Keratinocyte (primary cell): ENCODE measurements at regions not wholly inside any gene's neighbourhood (a gene's known extent, or its start where the extent isn't known, plus 50 kb on each side); places are given as distances from the start of the nearest gene placed in this dataset.

Source experiments
- DNase-seq: peaks from one replicate; pipeline ENCODE4 v3.0.0-alpha.2; 2011; ENCODE audit warnings: low read depth, missing footprints, low spot score
- FAIRE-seq: peaks from 2 replicates; lab custom pipeline; 2011; peaks lifted over from hg19 to GRCh38; lab: Jason Lieb, UNC
- H2AFZ ChIP-seq: 2 replicates; pipeline ENCODE4 v1.6.0; 2012; ENCODE audit warnings: low read length, control low read depth, inconsistent platforms; ENCODE audit not compliant: control insufficient read depth
- H3K27ac ChIP-seq: 2 replicates; pipeline ENCODE4 v1.5.1; 2011; ENCODE audit warnings: low read length; ENCODE audit not compliant: control insufficient read depth, insufficient read depth
- H3K27me3 ChIP-seq: 3 replicates; pipeline ENCODE4 v1.6.0; 2011; ENCODE audit warnings: low read length; ENCODE audit not compliant: control insufficient read depth, insufficient read depth; ENCODE audit errors: extremely low read depth
- H3K36me3 ChIP-seq, 2 experiments: 2 replicates in 1 of 2; 3 replicates in 1 of 2; pipeline ENCODE4 v1.5.1; 2011; ENCODE audit warnings: low read length in 2 of 2, mild to moderate bottlenecking in 1 of 2; ENCODE audit not compliant: control insufficient read depth in 2 of 2, insufficient read depth in 2 of 2; ENCODE audit errors: extremely low read depth in 1 of 2
- H3K4me1 ChIP-seq: 3 replicates; pipeline ENCODE4 v1.5.1; 2011; ENCODE audit warnings: low read length; ENCODE audit not compliant: control insufficient read depth, insufficient read depth; ENCODE audit errors: extremely low read depth
- H3K4me2 ChIP-seq: 3 replicates; pipeline ENCODE4 v1.6.0; 2011; ENCODE audit warnings: low read depth, low read length; ENCODE audit not compliant: control insufficient read depth, insufficient read depth; ENCODE audit errors: extremely low read depth
- H3K4me3 ChIP-seq, 3 experiments: fragments of 200-600 bp in 1 of 3; sonication (generic) in 1 of 3; 2 replicates in 2 of 3; 3 replicates in 1 of 3; pipeline ENCODE4 v1.5.1; 2011 to 2016; ENCODE audit warnings: low read length in 3 of 3, mild to moderate bottlenecking in 3 of 3, control low read depth in 2 of 3, inconsistent platforms in 1 of 3, low read depth in 1 of 3, mixed read lengths in 1 of 3, mixed run types in 1 of 3, moderate library complexity in 1 of 3; ENCODE audit not compliant: control insufficient read depth in 2 of 3, insufficient read depth in 2 of 3; ENCODE audit errors: extremely low read depth in 1 of 3
- H3K79me2 ChIP-seq: 2 replicates; pipeline ENCODE4 v1.6.0; 2012; ENCODE audit warnings: low read length; ENCODE audit not compliant: control insufficient read depth, insufficient read depth
- H3K9ac ChIP-seq: 3 replicates; pipeline ENCODE4 v1.6.0; 2011; ENCODE audit warnings: low read length; ENCODE audit not compliant: control insufficient read depth, insufficient read depth; ENCODE audit errors: extremely low read depth
- H3K9me1 ChIP-seq: 3 replicates; pipeline ENCODE4 v1.6.0; 2011; ENCODE audit warnings: low read length; ENCODE audit not compliant: control insufficient read depth, insufficient read depth; ENCODE audit errors: extremely low read depth
- H3K9me3 ChIP-seq: 2 replicates; pipeline ENCODE4 v1.5.1; 2012; ENCODE audit warnings: low read depth, low read length; ENCODE audit not compliant: control insufficient read depth
- H4K20me1 ChIP-seq: 3 replicates; pipeline ENCODE4 v1.6.0; 2011; ENCODE audit warnings: low read length; ENCODE audit not compliant: control insufficient read depth, insufficient read depth; ENCODE audit errors: extremely low read depth
- EZH2 ChIP-seq: IDR thresholded peaks from one replicate; pipeline ENCODE4 v1.6.1; 2012; ENCODE audit warnings: inconsistent platforms, mild to moderate bottlenecking, low read length, moderate library complexity
- dilution Hi-C: fragments of 300-500 bp; cut with MboI; formaldehyde crosslinking; loops from one replicate; pipeline ENCODE4 v1.7.0; 2020; ENCODE audit warnings: low sequenced_read_pairs; ENCODE audit not compliant: extremely low pct_ligation_motif_present
- TF ChIP-seq, protein P1 (sequence below), 3 experiments: IDR thresholded peaks in 1 of 3; conservative IDR thresholded peaks in 1 of 3; optimal IDR thresholded peaks in 1 of 3; 2 replicates in 2 of 3; 3 replicates in 1 of 3; pipeline versions ENCODE3 to v1.5.1; 2011; ENCODE audit warnings: low read length in 3 of 3, mild to moderate bottlenecking in 3 of 3, moderate library complexity in 2 of 3, control low read depth in 1 of 3, inconsistent platforms in 1 of 3; ENCODE audit not compliant: insufficient read depth in 2 of 3; ENCODE audit errors: extremely low read depth in 1 of 3

DNA sequence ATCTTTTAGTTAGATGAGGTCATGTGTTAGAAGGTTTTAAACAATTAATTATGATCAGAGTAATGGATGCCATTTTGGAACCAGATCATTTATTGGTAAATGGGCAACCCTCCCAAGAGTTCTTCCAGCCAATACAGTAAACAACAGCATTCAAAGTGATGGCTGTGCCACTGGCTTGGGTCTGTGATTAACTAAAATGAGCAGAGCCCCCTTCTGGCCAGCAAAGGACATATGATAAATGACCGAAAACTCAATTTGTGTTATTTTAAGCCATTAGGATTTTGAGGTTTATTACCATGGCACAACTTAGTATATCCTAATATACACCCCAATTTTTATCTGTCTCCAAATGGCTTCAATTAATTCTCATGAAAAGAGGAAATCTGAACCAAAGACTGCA lies 90.8 kb upstream of the NPFFR2 start:
- Histone ChIP-seq H3K79me2 (no peaks in the 10 kb centered on the region), H3K9ac (no peak overlapping the region), H4K20me1 (no peaks in the 10 kb centered on the region), H3K36me3 (no peaks in the 10 kb centered on the region), H3K9me3 (no peaks in the 10 kb centered on the region), H3K27me3 (no peaks in the 10 kb centered on the region), H3K4me3 (no peak overlapping the region), H3K4me1 (no peaks in the 10 kb centered on the region), H2AFZ (no peak overlapping the region), H3K4me2 (no peak overlapping the region), H3K27ac (no peak overlapping the region), H3K9me1 (no peaks in the 10 kb centered on the region)
- TF ChIP-seq, protein P1, sequence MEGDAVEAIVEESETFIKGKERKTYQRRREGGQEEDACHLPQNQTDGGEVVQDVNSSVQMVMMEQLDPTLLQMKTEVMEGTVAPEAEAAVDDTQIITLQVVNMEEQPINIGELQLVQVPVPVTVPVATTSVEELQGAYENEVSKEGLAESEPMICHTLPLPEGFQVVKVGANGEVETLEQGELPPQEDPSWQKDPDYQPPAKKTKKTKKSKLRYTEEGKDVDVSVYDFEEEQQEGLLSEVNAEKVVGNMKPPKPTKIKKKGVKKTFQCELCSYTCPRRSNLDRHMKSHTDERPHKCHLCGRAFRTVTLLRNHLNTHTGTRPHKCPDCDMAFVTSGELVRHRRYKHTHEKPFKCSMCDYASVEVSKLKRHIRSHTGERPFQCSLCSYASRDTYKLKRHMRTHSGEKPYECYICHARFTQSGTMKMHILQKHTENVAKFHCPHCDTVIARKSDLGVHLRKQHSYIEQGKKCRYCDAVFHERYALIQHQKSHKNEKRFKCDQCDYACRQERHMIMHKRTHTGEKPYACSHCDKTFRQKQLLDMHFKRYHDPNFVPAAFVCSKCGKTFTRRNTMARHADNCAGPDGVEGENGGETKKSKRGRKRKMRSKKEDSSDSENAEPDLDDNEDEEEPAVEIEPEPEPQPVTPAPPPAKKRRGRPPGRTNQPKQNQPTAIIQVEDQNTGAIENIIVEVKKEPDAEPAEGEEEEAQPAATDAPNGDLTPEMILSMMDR (optimal IDR thresholded peaks at IDR 0.05 in 1 of 3, IDR thresholded peaks at IDR 0.05 in 1 of 3, conservative IDR thresholded peaks at IDR 0.05 in 1 of 3; ENCODE audit: extremely low read depth in 1 of 3, insufficient read depth in 2 of 3, low read length in 3 of 3), result peak in 1 of 3 experiments; percentile 14
- TF ChIP-seq EZH2, result no peak
- DNase-seq, result no peak
- dilution Hi-C loops, result no loop called here
- no peak for FAIRE-seq

DNA sequence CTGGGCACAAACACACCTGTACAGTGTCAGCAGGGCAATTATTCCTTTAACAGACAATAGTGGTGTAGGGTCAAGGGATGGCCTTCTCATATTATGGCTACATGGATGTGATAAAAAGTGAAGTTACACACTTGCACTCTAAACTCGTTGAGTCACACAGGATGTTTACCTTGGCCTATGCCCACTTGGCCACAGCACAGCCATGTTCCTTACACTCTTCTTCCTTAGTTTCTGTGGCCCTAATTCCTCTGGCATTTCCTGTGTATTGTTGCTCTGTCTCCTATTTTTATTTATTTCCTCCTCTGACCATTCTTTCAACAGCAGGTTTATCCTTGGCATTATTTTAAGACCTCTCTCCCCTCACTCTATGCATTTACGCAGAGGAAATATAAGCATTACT lies 86.8 kb upstream of the NPFFR2 start:
- no peak for FAIRE-seq
- no peak for DNase-seq

More for the DNA sequence above, 86.8 kb upstream of the NPFFR2 start:
- no peaks in the 10 kb centered on the region for H3K36me3 ChIP-seq
- no peak for TF ChIP-seq EZH2
- TF ChIP-seq, protein P1 (optimal IDR thresholded peaks at IDR 0.05 in 1 of 3, IDR thresholded peaks at IDR 0.05 in 1 of 3, conservative IDR thresholded peaks at IDR 0.05 in 1 of 3; ENCODE audit: extremely low read depth in 1 of 3, insufficient read depth in 2 of 3, low read length in 3 of 3), result no peak
- no peak overlapping the region for H3K27ac ChIP-seq
- H3K27me3 ChIP-seq, result no peaks in the 10 kb centered on the region
- no peak overlapping the region for H3K9ac ChIP-seq
- H3K79me2 ChIP-seq, result no peaks in the 10 kb centered on the region
- dilution Hi-C loops, result no loop called here
- H4K20me1 ChIP-seq, result no peaks in the 10 kb centered on the region
- H3K4me1 ChIP-seq, result no peaks in the 10 kb centered on the region
- H3K9me1 ChIP-seq, result no peaks in the 10 kb centered on the region
- H3K9me3 ChIP-seq, result no peaks in the 10 kb centered on the region
- no peak overlapping the region for H3K4me2 ChIP-seq
- no peak overlapping the region for H2AFZ ChIP-seq
- no peak overlapping the region for H3K4me3 ChIP-seq
